NK-92 treated with Interleukin-12 subunit alpha and Interleukin-12 subunit beta, amount 100 ng/mL, for 24 hours (cell line): ENCODE measurements at regions not wholly inside any gene's neighbourhood (a gene's known extent, or its start where the extent isn't known, plus 50 kb on each side); places are given as distances from the start of the nearest gene placed in this dataset.
"Not testable (repeated sequence)": the region's sequence is repeated elsewhere in the genome, so short reads cannot be mapped to it uniquely, and the experiment has no call there.

Source experiments
- DNase-seq: peaks from one replicate; lab custom pipeline; 2025; lab: John Stamatoyannopoulos, UW

DNA sequence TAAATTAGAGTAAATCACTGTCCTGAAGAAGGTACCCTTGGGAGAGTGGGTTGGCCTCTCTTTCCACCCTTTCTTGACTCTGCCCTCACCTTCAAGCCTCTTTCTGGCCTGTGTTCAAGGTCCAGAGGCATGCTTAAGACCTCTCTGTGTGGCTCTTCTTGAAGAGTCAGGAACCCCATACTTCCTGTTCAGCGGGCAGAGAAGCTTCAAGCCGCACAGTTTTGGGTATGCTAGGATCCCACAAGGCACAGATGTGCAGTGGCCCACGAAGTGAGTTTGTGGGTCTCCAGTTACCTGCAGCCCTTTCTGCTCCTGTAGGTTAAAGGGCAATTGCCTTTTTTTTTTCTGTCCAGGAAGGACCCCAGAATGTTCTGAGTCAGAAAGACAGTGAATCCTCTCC, 113.7 kb downstream of the PPIAL4A start:
- not testable (repeated sequence) for DNase-seq

DNA sequence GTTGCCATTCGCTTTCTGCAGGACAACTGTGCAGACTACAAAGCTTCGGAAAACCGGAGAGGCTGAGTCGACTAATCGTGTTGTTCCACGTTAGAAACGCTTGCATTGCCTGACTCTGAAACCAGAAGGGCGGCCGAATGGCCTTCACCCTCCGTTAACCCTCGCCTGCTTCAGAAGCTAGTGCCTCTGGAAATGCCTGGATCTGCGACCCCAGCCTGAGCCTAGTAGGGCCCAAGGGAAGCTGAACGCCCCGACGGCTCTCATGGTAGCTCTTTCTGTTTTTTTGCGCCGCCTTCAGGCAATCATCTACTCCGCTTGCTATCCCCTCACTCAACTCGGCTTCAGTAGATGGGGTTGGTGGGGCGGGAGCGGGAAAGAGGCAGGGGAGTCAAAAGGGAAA, 117.3 kb downstream of the PPIAL4A start:
- not testable (repeated sequence) for DNase-seq

DNA sequence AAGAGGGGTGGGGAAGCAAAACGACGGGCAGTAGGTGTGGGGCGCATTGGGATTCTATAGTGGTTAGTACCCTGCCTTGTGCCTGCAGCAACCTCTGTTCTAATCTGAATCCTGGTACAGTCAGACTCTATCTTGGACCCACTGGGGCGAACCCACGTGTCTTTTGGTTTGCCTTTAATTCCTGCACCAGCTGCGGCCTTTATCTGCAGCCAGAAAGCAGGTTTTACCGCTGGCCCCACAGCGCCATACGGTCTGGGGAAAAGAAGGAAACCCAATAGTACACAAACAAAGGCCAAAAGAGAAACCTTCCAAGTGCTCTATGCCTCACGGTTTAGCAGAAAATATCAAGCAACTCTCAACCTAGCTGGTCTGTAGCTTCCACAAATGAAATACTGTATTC, 118.2 kb downstream of the PPIAL4A start:
- DNase-seq, result not testable (repeated sequence)

DNA sequence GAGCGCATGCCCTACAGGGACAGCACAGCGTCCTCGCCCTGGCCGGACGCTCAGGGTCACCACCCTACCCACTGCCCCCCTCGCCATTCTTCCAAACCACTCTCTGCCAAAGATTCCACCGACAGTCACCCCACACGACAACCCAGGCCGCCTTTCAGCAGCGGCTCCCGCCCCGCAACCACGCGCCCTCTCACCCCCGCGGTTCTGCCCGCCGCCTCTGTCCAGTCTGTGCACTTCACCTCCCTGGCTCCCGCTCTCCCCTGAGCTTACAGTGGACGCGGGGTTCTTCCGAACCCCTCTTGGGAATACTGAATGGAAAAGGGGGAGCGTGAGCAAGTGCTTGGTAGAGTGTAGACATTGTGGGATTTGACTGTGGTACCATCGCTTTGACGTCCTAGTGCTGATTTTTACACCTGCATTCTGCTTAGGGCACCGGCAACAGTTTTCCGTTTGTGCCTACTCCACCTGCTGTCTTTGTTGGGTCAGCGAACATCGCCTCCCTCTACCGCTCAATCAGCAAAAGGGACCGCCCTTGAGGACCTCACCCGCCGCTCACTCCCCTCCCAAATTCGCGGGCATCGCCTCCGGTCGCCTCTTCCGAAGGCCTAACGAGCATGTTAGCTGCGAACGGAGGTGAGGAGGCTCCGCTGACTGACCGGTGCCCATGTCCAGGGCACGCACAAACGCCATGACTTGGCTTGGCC, 119.1 kb downstream of the PPIAL4A start:
- DNase-seq, result not testable (repeated sequence)

DNA sequence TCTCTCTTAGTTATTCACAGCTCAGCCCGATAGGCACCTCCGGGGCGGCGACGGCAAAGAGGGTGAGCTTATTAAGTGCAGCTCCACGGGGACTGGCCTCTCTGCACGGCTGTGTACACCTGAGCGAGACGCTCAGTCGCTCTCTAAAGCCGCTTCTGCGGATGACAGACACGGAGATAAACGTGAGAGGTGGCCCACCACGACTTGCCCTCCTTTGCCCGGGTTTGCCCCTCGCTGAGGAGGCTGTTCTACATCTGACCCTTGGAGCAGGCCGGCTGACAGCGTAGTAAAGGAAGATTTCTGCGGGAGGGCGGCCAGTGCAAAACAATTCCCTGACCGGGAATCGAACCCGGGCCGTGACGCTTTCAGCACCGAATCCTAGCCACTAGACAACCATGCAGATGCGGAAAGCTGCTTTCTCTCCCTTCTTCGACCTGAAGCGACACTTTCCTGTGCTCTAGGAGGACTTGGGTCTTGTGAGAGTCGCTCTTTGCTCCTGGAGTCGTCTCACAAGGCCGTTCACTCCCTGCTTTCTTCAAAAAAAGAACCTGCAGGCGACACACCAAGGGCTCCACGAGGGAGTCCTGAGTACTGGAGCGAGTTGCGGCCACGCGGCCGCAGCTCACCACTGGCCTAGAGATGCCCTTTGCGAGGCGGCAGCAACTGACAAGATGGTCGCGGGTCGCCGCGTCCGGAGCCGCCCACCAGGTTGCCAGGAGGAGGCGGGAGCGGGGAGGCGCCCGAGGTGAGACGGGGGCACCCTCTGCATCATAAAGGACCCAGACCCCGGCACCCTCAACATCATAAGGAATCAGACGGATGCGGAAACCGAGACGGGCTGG, 119.9 kb downstream of the PPIAL4A start:
- not testable (repeated sequence) for DNase-seq

DNA sequence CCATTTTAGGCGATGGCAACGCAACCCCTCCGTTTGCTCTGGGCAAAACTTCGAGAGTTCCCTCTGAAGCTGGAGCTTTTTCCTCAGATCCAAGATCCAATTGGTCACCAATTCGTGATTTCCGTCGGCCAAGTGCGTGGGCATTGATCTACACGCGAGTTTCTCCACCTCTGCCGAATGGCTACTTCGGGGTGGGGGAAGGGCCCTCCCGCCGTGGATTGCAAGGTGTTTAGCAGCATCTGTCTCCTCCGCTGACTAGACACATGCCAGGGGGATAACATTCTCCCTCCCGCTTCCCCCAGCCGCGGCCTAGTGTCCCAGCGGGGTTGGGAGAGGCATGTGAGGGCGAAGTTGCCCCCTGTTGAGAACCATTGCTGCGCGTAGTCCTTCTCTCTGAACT, 120.6 kb downstream of the PPIAL4A start:
- DNase-seq, result not testable (repeated sequence)

DNA sequence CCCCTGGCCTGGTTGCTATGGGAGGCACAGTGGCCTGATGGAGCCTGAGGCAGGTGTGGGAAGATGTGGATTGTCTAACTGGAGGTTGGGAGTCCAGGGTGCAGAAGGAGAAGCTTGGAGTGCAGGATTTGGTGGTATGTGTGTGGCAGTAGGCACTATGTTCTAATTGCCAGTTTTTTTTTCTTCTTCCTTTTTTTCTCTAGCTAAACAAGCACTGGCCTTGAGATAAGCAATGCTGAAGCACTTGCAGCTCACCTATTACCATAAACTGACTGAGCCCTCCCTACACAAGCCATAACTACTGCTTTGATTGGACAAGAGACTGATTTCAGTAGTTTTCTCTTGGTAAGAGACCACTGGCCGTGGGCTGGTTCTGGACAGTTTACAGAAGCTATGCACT, 123.6 kb downstream of the PPIAL4A start:
- not testable (repeated sequence) for DNase-seq

DNA sequence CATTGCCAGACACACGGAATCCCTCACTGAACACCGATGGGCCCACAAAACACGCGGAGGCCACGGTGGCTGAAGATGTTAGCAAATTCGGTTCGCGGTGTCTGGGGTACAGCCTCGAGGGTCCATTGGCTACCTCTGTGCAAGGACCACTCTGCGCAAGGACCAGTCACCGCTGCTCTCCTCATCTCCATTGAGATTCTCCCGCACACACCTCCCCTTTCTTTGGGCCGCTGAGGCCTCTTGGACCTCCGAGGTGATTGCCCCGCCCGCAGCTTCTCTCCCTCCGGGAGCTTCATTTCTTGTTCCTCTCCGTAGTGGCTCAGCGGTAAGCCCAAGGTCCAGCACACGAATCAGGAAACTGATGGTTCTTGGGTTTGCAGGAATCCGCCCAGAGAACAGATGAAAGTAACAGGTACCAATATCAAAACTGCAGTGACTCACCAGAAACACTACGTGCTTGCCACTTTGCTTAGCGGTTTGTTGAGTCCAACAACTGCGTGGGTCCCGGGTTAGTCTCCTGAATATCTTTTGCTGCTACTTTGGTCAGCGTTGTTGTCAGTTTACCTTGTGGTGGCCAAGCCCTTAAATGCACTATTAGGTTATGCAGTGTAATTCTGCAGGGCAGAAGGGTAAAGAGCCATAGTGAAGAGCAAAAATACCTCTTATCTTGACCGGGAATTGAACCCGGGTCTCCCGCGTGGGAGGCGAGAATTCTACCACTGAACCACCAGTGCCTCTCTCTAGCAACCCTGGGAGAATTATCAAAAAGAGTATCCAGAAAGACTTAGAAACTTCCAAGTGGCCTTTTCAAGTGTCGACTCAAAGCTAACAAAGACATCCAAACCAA, 126.8 kb downstream of the PPIAL4A start:
- DNase-seq, result not testable (repeated sequence)

DNA sequence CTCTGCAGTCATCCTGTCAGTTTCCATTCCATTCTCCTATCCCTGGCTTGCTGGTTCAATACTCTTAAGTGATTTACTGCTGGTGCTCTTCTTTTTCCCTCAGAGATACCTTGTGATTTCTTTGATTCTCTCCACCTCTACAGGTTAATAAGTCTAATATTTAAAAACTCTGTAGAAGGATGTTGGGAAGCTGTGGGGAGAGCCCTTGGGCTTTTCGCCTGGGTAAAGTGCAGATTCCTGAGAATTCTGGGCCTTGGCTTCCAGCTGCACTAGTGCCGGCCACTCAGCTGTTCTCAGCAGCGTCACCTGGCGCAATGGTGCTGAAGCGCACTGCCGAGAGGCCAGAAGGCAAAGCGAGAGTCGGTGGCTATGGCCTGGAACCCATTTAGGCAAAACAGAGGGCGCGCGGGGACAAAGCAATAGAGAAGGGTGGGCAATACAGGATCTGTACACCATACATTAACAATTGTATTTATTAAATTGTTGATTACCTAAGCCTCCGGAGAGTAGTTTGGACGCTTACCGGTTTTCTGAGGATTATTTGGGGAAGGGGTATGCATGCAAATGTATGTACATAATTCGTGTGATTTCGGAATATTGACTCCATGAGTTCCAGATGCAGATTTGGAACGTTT, 130.3 kb downstream of the PPIAL4A start:
- DNase-seq, result not testable (repeated sequence)

DNA sequence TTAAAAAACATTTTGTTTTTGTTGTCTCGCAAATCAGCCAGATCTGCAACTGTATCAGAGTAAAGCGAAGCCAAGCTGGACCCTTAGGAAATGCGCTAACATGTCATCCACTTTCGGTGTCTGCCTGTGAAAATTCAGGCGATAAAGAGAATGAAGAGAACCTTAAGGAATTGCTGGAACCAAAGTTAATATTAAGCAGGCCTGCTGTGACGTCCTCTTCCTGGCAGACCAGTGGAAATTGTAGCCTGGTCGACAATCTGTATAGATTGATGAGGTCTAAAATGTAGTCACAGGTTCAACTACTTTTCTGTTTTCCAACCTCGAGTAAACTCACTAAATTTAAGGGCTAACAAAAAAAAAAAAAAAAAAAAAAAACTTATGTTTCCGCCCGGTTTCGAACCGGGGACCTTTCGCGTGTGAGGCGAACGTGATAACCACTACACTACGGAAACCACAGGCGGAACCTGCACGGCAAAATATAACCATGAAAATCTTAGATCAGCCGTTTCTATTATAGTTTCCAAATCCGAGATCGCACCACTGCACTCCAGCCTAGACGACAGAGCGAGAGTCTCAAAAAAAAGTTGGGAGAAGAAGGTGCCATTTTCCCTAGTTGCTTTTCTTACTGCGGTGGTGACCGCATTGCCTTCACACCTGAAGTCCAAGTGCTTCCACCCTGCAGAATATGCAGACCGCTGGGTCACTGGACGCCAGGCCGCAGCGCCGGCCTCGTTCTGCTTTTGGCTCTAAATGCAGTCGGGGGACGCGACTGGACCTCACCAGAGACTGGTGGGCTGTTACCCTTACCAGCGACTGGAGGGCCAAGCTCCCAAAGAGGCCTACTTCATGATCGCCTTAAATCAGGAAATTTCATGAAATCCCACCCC, 131.0 kb downstream of the PPIAL4A start:
- DNase-seq, result not testable (repeated sequence)

DNA sequence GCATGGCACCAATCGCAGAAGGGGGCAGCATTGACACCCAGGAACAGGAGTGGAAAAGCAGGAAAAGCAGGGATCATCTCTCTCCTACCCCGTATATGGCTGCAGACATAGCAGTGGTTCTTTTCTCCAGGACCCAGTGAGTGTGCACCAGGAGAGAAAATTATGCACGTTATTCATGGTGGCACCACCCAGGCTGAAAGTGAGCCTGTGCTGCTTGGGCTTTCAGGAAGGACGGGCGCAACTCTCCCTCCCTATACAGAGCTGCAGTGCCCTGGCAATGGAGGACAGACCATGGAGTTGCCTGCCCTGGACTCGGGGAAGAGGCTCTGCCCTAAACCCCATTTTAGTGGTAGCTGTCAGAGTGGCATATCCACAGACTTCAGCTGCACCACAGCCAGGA, 132.1 kb downstream of the PPIAL4A start:
- not testable (repeated sequence) for DNase-seq

DNA sequence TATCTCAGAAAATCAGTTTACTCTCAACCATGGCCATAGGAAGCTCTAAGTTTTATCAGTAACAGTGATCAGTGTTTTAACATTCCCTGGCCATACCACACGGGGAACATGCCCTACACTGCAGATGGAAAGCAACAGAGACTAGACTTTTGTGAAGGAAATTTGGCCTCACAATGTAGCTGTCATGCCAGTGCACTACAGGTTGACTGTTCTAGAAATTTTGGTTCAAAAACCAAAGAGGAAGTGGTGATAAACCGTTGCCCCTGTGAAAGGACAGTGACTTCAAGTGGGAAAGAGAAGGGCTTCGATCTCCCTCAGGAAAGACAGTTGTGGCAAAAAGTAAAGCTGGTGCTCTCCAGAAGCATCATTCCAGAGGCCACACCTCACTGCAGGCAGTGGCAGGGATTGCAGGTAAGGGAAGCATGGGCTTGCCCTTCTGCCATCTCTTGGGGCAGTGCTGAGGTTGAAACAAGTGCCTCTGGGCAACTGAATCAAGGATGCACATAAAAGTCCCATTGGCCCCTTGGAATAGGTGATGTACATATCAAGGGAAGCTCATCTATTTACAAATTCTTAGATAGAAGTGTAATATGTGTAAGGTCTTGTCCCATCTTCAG, 143.4 kb downstream of the PPIAL4A start:
- DNase-seq, result not testable (repeated sequence)

DNA sequence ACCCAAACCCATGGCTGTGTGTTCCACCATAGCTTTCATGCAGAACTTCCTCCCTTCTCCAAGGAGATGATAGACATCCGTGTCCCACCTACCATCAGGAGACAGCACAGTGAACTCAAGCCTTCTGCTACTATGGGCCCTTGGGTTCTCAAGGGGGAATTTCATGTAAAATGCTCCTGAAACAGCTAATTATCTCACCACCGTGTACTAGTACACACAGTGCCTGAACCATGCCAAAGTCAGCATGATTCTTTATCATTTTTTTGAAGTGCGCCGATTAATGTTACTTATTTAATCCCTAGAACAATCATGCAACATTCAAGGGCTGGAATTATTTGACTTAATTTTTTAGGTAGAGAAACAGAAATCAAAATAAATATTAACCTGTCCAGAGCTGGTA, 147.2 kb downstream of the PPIAL4A start:
- not testable (repeated sequence) for DNase-seq

DNA sequence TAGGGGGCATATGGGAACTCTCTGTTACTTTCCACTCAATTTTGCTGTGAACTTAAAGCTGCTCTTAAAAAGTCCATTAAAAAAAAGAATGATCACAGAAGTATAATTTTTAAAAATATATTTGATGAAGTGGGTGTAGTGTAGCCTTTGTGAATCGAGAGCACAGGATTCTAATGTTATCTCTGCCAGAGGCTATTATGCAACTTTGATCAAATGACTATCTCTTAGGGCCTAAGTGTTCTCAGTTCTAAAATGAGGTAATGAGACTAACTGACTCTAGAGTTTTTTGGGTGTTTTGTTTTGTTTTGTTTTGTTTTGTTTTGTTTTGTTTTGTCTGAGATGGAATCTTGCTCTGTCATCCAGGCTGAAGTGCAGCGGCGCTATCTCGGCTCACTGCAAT, 143.2 kb downstream of the FAM72B start:
- DNase-seq, result not testable (repeated sequence)

DNA sequence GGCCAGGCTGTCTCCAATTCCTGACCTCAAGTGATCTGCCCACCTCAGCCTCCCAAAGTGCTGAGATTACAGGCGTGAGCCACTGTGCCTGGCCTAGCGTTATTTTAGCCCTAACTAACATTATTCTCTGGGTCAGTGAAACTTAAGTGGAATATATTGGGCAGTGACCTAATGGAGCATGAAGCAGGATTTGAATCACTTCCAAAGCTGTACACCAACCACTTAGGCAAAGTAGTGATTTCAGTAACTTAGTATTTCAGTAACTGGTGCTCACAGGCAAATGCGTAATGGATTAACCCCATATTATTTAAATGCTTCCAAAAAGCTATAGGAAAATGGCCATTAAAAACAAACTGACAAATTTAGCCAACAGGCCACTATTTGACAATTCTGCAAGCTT, 142.6 kb downstream of the FAM72B start:
- not testable (repeated sequence) for DNase-seq

DNA sequence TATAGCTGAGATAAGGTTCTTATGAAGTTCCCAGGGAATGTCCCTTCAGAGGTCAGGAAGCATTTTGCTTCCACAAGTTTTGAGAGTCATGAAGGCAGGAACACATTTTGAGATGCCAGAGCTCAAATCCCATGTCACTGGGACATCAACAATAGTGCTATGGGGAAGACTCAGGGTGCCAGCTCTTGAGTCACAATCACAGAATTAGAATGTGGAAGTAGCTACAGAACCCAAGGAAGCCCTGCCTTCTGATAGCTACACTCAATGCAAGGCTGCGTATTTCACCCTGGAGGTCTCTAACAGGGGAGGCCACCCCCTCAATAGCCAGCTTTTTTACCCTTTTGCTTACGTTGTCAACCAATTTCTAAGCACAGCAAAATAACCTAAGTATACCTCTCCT, 141.3 kb downstream of the FAM72B start:
- DNase-seq, result not testable (repeated sequence)

DNA sequence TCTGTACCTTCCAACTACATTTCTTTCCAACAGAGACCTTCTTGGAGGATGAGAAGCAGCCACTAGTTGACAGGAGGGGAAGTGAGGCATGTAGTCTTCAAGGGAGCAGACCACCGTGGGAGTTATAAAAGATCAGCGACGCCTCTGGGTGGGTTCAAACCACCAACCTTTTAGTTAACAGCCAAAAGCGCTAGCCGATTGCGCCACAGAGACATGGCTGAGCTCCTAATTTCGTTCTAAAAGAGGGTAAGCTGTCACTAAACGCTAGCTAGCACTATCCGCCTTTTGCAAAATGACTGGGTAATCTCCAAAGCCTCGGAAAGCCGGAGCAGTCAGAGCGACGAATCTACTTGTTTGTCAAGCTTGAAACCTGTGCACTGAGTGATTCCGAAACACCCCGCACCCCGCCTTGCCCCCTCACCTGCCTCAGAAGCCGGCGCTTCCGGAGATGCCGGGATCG, 135.8 kb downstream of the FAM72B start:
- not testable (repeated sequence) for DNase-seq

DNA sequence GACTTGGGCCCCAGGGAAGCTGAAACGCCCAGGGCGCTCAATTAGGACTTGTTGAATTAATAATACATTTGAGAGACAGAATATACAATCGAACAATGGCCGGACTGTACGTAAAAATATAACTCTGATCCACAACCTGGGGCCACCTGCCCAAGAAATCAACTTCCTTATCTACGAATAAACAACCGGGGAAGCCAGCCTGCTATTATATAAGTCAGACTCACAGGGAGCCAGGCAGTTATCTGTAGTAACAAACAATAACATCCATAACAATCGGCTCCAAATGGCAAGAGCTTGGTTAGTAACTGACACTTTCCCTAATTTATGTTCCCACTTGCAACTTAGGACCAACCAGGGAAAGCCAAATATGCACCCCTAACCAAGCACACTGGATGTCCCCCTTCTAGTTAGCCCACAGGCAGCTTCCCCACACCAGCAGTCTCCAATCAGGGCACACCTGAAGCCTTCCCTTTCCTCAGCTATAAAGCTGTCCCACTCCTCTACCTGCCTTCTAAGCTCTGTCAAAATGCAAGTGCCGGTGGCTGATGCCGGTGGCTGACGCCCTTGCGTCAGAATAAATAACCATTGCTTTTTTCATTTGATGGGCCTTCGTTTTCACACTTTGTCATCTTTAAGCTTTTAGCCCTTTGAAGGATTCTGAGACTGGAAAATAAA, 135.2 kb downstream of the FAM72B start:
- DNase-seq, result not testable (repeated sequence)

DNA sequence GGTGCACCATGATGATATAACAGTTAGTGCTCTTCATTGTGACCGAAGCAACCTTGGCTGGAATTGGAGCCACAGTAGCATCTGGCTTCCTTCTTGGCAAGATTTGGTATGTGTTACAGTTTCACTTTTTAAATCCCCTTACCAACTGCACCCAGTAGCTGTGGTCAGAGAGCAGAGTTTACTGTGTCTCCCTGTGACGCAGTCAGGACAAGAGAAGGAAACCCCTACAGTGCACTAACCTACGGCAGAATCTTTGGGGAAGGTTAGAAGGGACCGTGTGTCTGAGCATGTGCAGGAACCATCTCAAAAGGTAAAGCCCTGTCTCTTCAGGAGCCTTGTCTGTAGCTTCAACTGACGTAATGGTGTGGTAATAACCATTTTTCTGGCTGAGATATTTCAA, 134.0 kb downstream of the FAM72B start:
- DNase-seq, result not testable (repeated sequence)
